ENCODE measurements at regions not wholly inside any gene's neighbourhood (a gene's known extent, or its start where the extent isn't known, plus 50 kb on each side); places are given as distances from the start of the nearest gene placed in this dataset.
A peak's percentile ranks its signal among the peaks of the same experiment; 100 is the strongest.
"Not testable (repeated sequence)": the region's sequence is repeated elsewhere in the genome, so short reads cannot be mapped to it uniquely, and the experiment has no call there.

DNA sequence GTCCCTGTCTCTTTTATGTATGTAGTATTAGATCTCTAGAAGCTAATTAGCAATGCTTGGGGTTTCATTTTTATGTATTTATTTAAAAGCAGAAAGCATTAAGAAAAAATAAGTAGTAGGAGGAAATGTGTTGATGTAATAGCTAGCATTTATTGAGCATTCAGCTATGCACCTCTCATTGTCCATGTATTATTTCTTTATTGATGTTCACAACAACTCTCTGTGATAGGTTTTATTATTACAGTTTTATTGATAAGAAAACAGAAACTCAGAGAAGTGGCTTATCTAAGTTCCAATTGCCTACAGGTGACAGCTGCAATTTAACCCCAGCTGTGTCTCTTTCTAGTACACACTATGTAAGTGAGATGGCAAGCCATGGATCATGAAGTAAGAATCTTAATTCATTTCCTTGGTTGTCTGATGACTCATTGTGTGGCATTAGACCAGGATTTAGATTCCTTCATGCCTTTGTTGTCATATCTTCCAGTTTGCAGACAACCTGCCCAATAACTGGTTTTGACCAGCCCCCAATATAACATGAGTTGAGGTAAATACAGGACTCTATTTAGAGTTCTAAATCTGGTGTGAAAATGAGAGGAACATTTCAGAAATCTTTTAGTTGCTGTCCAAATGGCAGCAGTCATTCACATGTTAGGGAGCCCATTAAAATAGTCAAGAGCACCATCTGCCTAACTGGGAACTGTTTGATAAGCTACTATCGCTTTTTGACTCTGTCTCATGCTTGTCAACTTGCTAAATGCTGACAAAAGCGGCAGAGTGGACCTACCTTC, 170.8 kb upstream of the PHACTR1 start:
- intact Hi-C loops (cut with micrococcal nuclease), result no loop called here
- no peak for DNase-seq

DNA sequence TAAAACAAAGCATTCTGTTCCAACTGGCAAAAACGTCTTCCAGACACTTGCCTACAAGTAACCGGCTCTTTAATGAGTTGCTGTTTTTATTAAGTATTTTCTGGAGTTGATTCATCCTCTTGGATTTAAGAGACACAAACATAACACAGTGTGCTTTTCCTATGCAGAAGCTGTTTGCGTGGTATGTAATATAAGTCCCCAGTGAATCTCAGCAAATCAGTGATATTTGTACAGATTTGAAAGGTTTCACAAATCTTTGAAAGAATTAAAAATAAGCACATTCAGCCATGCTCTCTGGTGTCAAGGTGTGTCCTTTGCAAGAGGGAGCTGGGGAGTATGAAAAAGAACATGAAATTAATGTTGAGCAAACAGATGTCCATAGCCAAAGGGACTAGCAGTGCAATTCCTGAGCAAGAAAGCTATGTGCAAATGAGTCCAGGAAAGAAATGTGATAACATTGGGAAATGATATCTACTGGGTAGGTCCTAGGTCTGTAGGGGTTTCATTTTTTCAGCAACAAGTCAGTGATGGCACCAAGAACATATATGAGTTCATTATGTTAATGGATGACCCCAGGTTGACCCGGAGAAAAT, 170.1 kb upstream of the PHACTR1 start:
- DNase-seq, result no peak
- Histone ChIP-seq H3K9me3 (replicated peaks) (peaks cover 9% of the 10 kb centered on the region), H3K36me3 (no peaks in the 10 kb centered on the region), H3K27ac (replicated peaks) (peak overlapping the region; percentile 20), H3K4me3 (no peak overlapping the region), H3K27me3 (ENCODE audit: low read depth) (no peaks in the 10 kb centered on the region), H3K4me1 (peaks cover 19% of the 10 kb centered on the region)
- intact Hi-C loops (cut with micrococcal nuclease), result no loop called here
- TF ChIP-seq, protein P1, sequence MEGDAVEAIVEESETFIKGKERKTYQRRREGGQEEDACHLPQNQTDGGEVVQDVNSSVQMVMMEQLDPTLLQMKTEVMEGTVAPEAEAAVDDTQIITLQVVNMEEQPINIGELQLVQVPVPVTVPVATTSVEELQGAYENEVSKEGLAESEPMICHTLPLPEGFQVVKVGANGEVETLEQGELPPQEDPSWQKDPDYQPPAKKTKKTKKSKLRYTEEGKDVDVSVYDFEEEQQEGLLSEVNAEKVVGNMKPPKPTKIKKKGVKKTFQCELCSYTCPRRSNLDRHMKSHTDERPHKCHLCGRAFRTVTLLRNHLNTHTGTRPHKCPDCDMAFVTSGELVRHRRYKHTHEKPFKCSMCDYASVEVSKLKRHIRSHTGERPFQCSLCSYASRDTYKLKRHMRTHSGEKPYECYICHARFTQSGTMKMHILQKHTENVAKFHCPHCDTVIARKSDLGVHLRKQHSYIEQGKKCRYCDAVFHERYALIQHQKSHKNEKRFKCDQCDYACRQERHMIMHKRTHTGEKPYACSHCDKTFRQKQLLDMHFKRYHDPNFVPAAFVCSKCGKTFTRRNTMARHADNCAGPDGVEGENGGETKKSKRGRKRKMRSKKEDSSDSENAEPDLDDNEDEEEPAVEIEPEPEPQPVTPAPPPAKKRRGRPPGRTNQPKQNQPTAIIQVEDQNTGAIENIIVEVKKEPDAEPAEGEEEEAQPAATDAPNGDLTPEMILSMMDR (IDR thresholded peaks at IDR 0.05; ENCODE audit: borderline replicate concordance), result no peak

More for the DNA sequence above, 170.8 kb upstream of the PHACTR1 start:
- no peak overlapping the region for H3K4me3 ChIP-seq
- H3K36me3 ChIP-seq, result no peaks in the 10 kb centered on the region
- no peaks in the 10 kb centered on the region for H3K27me3 ChIP-seq (ENCODE audit: low read depth)
- TF ChIP-seq, protein P1 (IDR thresholded peaks at IDR 0.05; ENCODE audit: borderline replicate concordance), result no peak
- H3K27ac ChIP-seq (replicated peaks), result peak overlapping the region; percentile 20
- H3K4me1 ChIP-seq, result peaks cover 19% of the 10 kb centered on the region
- peaks cover 9% of the 10 kb centered on the region for H3K9me3 ChIP-seq (replicated peaks)

DNA sequence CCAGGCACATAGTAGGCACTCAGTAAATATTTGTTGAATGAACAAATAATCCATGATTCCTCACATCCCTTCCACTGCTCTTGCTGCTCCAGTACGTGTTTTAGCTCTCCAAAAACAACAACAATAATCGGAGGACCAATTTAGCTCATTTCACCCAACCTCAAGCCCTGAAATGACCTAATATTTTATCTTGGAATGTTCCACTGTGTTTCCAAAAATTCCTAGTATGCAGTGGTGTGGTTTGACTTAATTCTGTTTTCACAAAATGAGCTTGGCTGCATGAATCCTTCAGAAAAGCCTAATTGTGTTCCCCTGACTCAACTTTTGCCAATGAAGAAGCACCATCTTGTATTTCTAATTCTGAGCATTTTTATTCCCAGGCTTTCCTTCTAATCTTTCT, 168.0 kb upstream of the PHACTR1 start:
- TF ChIP-seq, protein P1 (IDR thresholded peaks at IDR 0.05; ENCODE audit: borderline replicate concordance), result no peak
- Histone ChIP-seq H3K27ac (replicated peaks) (peak overlapping the region; percentile 37), H3K36me3 (no peaks in the 10 kb centered on the region), H3K4me3 (no peak overlapping the region), H3K27me3 (ENCODE audit: low read depth) (no peaks in the 10 kb centered on the region), H3K9me3 (replicated peaks) (no peaks in the 10 kb centered on the region), H3K4me1 (peaks cover 19% of the 10 kb centered on the region)
- intact Hi-C loops (cut with micrococcal nuclease), result no loop called here
- no peak for DNase-seq

DNA sequence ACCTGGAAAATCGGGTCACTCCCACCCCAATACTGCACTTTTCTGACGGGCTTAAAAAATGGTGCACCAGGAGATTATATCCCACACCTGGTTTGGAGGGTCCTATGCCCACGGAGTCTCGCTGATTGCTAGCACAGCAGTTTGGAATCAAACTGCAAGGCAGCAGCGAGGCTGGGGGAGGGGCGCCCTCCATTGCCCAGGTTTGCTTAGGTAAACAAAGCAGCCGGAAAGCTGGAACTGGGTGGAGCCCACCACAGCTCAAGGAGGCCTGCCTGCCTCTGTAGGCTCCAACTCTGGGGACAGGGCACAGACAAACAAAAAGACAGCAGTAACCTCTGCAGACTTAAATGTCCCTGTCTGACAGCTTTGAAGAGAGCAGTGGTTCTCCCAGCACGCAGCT, 167.1 kb upstream of the PHACTR1 start:
- H3K9me3 ChIP-seq (replicated peaks); H3K27me3 ChIP-seq (ENCODE audit: low read depth); intact Hi-C loops (cut with micrococcal nuclease); H3K4me3 ChIP-seq; H3K36me3 ChIP-seq; DNase-seq; H3K27ac ChIP-seq (replicated peaks): not testable (repeated sequence)
- peaks cover 19% of the 10 kb centered on the region for H3K4me1 ChIP-seq

DNA sequence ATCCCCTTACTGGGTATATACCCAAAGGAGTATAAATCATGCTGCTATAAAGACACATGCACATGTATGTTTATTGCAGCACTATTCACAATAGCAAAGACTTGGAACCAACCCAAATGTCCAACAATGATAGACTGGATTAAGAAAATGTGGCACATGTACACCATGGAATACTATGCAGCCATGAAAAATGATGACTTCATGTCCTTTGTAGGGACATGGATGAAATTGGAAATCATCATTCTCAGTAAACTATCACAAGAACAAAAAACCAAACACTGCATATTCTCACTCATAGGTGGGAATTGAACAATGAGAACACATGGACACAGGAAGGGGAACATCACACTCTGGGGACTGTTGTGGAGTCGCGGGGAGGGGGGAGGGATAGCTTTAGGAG, 161.7 kb upstream of the PHACTR1 start:
- peaks cover 11% of the 10 kb centered on the region for H3K9me3 ChIP-seq (replicated peaks)
- H3K36me3 ChIP-seq; DNase-seq; H3K27ac ChIP-seq (replicated peaks); H3K27me3 ChIP-seq (ENCODE audit: low read depth); H3K4me3 ChIP-seq; H3K4me1 ChIP-seq; intact Hi-C loops (cut with micrococcal nuclease): not testable (repeated sequence)

DNA sequence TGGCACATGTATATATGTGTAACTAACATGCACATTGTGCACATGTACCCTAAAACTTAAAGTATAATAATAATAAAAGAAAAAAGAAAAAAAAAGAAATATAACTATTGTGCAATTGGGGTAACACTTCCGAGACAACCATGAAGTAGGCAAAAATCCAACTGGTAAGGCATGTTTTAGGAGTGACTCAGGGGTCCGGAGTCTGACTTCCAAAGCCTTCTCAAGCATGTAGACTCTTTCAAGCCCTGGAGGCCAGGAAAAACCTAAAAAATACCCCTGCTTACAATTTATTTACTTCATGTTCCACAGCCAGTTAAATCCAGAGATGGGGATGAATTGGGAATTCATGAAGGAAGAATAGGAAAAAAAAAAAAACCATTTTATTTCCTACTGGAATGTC, 161.3 kb upstream of the PHACTR1 start:
- H3K4me3 ChIP-seq, result no peak overlapping the region
- H3K4me1 ChIP-seq, result no peaks in the 10 kb centered on the region
- intact Hi-C loops (cut with micrococcal nuclease), result no loop called here
- DNase-seq, result no peak
- H3K27me3 ChIP-seq (ENCODE audit: low read depth), result no peaks in the 10 kb centered on the region
- H3K27ac ChIP-seq (replicated peaks), result no peak overlapping the region
- no peaks in the 10 kb centered on the region for H3K36me3 ChIP-seq
- H3K9me3 ChIP-seq (replicated peaks), result peaks cover 15% of the 10 kb centered on the region
- TF ChIP-seq, protein P1 (IDR thresholded peaks at IDR 0.05; ENCODE audit: borderline replicate concordance), result no peak

Data from left ventricle myocardium inferior (tissue), 1 donor.